WTC11 (cell line): ENCODE measurements at regions not wholly inside any gene's neighbourhood (a gene's known extent, or its start where the extent isn't known, plus 50 kb on each side); places are given as distances from the start of the nearest gene placed in this dataset.

Source experiments
- CREB1 ChIP-seq: sonication (generic); formaldehyde crosslinking; IDR thresholded peaks from 2 replicates; pipeline ENCODE4 v1.8.0; 2023; ENCODE audit warnings: mild to moderate bottlenecking, missing genetic modification reagents
- IRF2 ChIP-seq: sonication (generic); formaldehyde crosslinking; IDR thresholded peaks from 2 replicates; pipeline ENCODE4 v1.8.0; 2022; ENCODE audit warnings: low read depth, missing genetic modification reagents, borderline replicate concordance
- NR3C1 ChIP-seq: sonication (generic); formaldehyde crosslinking; conservative IDR thresholded peaks from 2 replicates; pipeline ENCODE4 v1.8.1; 2023; ENCODE audit warnings: low read depth, mild to moderate bottlenecking, missing genetic modification reagents
- ZNF138 ChIP-seq: sonication (generic); formaldehyde crosslinking; conservative IDR thresholded peaks from 2 replicates; pipeline ENCODE4 v1.8.1; 2022; ENCODE audit warnings: mild to moderate bottlenecking, moderate library complexity, missing genetic modification reagents
- ZNF396 ChIP-seq: fragments of 250-450 bp; sonication (Bioruptor Pico); IDR thresholded peaks from 2 replicates; pipeline ENCODE4 v1.8.0; 2021; ENCODE audit warnings: mild to moderate bottlenecking, moderate library complexity, borderline replicate concordance
- TF ChIP-seq, protein P1 (sequence below): fragments of 250-450 bp; sonication (Bioruptor Pico); IDR thresholded peaks from 2 replicates; pipeline ENCODE4 v1.9.0; 2021; ENCODE audit warnings: mild to moderate bottlenecking, borderline replicate concordance
- TF ChIP-seq, protein P2 (sequence below): fragments of 250-450 bp; sonication (Bioruptor Pico); conservative IDR thresholded peaks from 2 replicates; pipeline ENCODE4 v1.9.0; 2021; ENCODE audit warnings: mild to moderate bottlenecking
- TF ChIP-seq, protein P3 (sequence below): fragments of 250-450 bp; sonication (Bioruptor Pico); IDR thresholded peaks from 2 replicates; pipeline ENCODE4 v1.8.0; 2021; ENCODE audit warnings: mild to moderate bottlenecking
- TF ChIP-seq, protein P4 (sequence below): sonication (generic); formaldehyde crosslinking; IDR thresholded peaks from 2 replicates; pipeline ENCODE4 v1.8.1; 2022; ENCODE audit warnings: mild to moderate bottlenecking, missing genetic modification reagents, moderate library complexity, borderline replicate concordance
- TF ChIP-seq, protein P5 (sequence below): sonication (generic); formaldehyde crosslinking; IDR thresholded peaks from 2 replicates; pipeline ENCODE4 v1.8.0; 2023; ENCODE audit warnings: missing genetic modification reagents, mild to moderate bottlenecking, borderline replicate concordance
- TF ChIP-seq, protein P6 (sequence below): fragments of 250-450 bp; sonication (Bioruptor Pico); IDR thresholded peaks from 2 replicates; pipeline ENCODE4 v1.9.0; 2021; ENCODE audit warnings: moderate library complexity, mild to moderate bottlenecking, inconsistent platforms, borderline replicate concordance
- TF ChIP-seq, protein P7 (sequence below): sonication (generic); formaldehyde crosslinking; IDR thresholded peaks from 2 replicates; pipeline ENCODE4 v1.8.0; 2022; ENCODE audit warnings: missing genetic modification reagents
- TF ChIP-seq, protein P8 (sequence below): sonication (generic); formaldehyde crosslinking; IDR thresholded peaks from 2 replicates; pipeline ENCODE4 v1.8.0; 2022; ENCODE audit warnings: mild to moderate bottlenecking, missing genetic modification reagents

DNA sequence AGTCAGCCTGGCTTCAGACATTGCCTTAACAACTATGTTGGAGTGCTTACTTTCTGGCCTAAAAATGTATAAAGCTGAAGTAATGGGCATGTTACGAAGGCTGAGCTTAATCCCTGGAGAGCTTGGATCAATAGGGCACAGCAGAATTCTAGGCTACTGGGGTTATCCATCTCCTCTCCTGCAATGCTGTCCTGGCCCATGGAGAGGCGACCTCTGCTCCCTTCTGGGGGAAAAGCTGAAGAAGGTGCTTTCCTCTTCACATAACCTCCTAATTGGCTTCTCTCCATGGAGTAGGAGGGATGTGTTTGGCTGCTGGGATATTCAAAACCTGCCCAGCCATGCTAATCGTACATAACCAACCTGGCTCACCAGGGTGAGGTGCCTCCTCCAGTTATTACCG, 403.5 kb downstream of the DMRT2 start (continued):
- TF ChIP-seq, protein P1, sequence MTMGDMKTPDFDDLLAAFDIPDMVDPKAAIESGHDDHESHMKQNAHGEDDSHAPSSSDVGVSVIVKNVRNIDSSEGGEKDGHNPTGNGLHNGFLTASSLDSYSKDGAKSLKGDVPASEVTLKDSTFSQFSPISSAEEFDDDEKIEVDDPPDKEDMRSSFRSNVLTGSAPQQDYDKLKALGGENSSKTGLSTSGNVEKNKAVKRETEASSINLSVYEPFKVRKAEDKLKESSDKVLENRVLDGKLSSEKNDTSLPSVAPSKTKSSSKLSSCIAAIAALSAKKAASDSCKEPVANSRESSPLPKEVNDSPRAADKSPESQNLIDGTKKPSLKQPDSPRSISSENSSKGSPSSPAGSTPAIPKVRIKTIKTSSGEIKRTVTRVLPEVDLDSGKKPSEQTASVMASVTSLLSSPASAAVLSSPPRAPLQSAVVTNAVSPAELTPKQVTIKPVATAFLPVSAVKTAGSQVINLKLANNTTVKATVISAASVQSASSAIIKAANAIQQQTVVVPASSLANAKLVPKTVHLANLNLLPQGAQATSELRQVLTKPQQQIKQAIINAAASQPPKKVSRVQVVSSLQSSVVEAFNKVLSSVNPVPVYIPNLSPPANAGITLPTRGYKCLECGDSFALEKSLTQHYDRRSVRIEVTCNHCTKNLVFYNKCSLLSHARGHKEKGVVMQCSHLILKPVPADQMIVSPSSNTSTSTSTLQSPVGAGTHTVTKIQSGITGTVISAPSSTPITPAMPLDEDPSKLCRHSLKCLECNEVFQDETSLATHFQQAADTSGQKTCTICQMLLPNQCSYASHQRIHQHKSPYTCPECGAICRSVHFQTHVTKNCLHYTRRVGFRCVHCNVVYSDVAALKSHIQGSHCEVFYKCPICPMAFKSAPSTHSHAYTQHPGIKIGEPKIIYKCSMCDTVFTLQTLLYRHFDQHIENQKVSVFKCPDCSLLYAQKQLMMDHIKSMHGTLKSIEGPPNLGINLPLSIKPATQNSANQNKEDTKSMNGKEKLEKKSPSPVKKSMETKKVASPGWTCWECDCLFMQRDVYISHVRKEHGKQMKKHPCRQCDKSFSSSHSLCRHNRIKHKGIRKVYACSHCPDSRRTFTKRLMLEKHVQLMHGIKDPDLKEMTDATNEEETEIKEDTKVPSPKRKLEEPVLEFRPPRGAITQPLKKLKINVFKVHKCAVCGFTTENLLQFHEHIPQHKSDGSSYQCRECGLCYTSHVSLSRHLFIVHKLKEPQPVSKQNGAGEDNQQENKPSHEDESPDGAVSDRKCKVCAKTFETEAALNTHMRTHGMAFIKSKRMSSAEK, result no peak
- TF ChIP-seq ZNF396 (CRISPR knock-in tag) (no peak), NR3C1 (CRISPR knock-in tag) (no peak), IRF2 (CRISPR knock-in tag) (no peak), CREB1 (CRISPR knock-in tag) (no peak), ZNF138 (no peak)
- TF ChIP-seq, protein P2, sequence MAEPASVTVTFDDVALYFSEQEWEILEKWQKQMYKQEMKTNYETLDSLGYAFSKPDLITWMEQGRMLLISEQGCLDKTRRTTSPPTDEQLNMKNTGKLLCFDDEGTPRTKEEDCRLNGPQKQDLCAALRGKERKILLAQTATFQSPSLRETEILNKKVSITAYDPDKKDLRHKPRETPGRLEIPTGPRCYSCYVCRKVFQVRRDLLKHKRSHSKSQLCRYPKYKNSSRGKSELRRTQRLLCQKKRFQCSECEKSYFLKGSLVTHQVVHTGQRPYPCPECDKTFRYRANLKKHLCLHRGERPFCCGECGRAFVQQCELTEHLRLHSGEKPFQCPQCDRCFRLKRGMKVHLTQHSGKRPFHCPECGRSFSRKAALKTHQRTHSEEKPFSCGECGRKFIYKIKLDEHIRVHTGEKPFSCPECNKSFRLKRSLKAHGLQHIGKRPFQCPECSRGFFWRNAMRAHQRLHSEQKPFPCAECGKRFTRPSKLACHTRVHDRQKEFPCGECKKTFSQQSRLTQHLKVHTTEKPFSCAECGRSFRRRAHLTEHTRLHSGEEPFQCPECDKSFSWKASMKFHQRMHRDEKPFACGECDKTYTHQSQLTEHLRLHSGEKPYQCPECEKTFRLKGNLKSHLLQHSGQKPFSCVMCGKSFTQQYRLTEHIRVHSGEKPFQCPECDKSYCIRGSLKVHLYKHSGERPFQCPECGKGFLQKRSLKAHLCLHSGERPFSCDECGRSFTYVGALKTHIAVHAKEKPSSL (CRISPR knock-in tag), result no peak
- TF ChIP-seq, protein P3, sequence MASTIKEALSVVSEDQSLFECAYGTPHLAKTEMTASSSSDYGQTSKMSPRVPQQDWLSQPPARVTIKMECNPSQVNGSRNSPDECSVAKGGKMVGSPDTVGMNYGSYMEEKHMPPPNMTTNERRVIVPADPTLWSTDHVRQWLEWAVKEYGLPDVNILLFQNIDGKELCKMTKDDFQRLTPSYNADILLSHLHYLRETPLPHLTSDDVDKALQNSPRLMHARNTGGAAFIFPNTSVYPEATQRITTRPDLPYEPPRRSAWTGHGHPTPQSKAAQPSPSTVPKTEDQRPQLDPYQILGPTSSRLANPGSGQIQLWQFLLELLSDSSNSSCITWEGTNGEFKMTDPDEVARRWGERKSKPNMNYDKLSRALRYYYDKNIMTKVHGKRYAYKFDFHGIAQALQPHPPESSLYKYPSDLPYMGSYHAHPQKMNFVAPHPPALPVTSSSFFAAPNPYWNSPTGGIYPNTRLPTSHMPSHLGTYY (CRISPR knock-in tag), result no peak
- TF ChIP-seq, protein P4, sequence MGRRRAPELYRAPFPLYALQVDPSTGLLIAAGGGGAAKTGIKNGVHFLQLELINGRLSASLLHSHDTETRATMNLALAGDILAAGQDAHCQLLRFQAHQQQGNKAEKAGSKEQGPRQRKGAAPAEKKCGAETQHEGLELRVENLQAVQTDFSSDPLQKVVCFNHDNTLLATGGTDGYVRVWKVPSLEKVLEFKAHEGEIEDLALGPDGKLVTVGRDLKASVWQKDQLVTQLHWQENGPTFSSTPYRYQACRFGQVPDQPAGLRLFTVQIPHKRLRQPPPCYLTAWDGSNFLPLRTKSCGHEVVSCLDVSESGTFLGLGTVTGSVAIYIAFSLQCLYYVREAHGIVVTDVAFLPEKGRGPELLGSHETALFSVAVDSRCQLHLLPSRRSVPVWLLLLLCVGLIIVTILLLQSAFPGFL (CRISPR knock-in tag), result no peak
- TF ChIP-seq, protein P5, sequence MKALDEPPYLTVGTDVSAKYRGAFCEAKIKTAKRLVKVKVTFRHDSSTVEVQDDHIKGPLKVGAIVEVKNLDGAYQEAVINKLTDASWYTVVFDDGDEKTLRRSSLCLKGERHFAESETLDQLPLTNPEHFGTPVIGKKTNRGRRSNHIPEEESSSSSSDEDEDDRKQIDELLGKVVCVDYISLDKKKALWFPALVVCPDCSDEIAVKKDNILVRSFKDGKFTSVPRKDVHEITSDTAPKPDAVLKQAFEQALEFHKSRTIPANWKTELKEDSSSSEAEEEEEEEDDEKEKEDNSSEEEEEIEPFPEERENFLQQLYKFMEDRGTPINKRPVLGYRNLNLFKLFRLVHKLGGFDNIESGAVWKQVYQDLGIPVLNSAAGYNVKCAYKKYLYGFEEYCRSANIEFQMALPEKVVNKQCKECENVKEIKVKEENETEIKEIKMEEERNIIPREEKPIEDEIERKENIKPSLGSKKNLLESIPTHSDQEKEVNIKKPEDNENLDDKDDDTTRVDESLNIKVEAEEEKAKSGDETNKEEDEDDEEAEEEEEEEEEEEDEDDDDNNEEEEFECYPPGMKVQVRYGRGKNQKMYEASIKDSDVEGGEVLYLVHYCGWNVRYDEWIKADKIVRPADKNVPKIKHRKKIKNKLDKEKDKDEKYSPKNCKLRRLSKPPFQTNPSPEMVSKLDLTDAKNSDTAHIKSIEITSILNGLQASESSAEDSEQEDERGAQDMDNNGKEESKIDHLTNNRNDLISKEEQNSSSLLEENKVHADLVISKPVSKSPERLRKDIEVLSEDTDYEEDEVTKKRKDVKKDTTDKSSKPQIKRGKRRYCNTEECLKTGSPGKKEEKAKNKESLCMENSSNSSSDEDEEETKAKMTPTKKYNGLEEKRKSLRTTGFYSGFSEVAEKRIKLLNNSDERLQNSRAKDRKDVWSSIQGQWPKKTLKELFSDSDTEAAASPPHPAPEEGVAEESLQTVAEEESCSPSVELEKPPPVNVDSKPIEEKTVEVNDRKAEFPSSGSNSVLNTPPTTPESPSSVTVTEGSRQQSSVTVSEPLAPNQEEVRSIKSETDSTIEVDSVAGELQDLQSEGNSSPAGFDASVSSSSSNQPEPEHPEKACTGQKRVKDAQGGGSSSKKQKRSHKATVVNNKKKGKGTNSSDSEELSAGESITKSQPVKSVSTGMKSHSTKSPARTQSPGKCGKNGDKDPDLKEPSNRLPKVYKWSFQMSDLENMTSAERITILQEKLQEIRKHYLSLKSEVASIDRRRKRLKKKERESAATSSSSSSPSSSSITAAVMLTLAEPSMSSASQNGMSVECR, result no peak
- TF ChIP-seq, protein P6, sequence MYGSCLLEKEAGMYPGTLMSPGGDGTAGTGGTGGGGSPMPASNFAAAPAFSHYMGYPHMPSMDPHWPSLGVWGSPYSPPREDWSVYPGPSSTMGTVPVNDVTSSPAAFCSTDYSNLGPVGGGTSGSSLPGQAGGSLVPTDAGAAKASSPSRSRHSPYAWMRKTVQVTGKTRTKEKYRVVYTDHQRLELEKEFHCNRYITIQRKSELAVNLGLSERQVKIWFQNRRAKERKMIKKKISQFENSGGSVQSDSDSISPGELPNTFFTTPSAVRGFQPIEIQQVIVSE (CRISPR knock-in tag), result no peak
- TF ChIP-seq, protein P7, sequence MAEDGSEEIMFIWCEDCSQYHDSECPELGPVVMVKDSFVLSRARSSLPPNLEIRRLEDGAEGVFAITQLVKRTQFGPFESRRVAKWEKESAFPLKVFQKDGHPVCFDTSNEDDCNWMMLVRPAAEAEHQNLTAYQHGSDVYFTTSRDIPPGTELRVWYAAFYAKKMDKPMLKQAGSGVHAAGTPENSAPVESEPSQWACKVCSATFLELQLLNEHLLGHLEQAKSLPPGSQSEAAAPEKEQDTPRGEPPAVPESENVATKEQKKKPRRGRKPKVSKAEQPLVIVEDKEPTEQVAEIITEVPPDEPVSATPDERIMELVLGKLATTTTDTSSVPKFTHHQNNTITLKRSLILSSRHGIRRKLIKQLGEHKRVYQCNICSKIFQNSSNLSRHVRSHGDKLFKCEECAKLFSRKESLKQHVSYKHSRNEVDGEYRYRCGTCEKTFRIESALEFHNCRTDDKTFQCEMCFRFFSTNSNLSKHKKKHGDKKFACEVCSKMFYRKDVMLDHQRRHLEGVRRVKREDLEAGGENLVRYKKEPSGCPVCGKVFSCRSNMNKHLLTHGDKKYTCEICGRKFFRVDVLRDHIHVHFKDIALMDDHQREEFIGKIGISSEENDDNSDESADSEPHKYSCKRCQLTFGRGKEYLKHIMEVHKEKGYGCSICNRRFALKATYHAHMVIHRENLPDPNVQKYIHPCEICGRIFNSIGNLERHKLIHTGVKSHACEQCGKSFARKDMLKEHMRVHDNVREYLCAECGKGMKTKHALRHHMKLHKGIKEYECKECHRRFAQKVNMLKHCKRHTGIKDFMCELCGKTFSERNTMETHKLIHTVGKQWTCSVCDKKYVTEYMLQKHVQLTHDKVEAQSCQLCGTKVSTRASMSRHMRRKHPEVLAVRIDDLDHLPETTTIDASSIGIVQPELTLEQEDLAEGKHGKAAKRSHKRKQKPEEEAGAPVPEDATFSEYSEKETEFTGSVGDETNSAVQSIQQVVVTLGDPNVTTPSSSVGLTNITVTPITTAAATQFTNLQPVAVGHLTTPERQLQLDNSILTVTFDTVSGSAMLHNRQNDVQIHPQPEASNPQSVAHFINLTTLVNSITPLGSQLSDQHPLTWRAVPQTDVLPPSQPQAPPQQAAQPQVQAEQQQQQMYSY (CRISPR knock-in tag), result no peak
- TF ChIP-seq, protein P8, sequence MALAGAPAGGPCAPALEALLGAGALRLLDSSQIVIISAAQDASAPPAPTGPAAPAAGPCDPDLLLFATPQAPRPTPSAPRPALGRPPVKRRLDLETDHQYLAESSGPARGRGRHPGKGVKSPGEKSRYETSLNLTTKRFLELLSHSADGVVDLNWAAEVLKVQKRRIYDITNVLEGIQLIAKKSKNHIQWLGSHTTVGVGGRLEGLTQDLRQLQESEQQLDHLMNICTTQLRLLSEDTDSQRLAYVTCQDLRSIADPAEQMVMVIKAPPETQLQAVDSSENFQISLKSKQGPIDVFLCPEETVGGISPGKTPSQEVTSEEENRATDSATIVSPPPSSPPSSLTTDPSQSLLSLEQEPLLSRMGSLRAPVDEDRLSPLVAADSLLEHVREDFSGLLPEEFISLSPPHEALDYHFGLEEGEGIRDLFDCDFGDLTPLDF (CRISPR knock-in tag), result no peak
